AG09319 (cell line): ENCODE measurements at regions not wholly inside any gene's neighbourhood (a gene's known extent, or its start where the extent isn't known, plus 50 kb on each side); places are given as distances from the start of the nearest gene placed in this dataset.

Experiments
- DNase-seq: peaks from one replicate; pipeline ENCODE4 v3.0.0-alpha.2; 2010; ENCODE audit warnings: low read depth; ENCODE audit errors: extremely low read depth
- CTCF ChIP-seq: IDR thresholded peaks from 2 replicates; pipeline ENCODE4 v1.5.1; 2011; ENCODE audit warnings: low read depth, mild to moderate bottlenecking, inconsistent platforms, low read length, moderate library complexity

DNA sequence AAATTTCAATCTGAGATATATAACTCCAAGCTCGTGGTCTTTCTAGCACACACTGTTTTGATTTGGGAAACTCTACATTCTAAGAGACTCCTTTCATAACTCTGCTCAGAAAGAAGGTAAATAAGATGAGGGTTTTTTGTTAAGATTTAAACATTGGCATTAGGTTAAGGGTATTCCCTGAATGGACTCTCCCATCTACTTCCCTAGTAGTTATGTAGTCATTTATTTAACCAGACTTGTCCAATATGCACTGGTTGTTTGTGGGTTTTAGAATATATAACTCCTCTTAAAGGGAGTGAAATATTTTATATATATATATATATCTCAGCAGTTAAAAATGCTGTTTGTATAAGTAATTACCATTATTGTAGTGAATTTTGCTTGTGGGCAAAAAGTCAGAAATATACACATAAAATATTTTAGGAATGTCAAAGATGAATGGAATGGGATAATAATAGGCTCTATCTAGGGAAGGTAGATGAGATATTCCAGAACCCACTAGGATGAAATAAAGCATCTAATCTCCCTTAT is 61.5 kb upstream of the WDR75 start:
- DNase-seq = no peak
- no peak for TF ChIP-seq CTCF

DNA sequence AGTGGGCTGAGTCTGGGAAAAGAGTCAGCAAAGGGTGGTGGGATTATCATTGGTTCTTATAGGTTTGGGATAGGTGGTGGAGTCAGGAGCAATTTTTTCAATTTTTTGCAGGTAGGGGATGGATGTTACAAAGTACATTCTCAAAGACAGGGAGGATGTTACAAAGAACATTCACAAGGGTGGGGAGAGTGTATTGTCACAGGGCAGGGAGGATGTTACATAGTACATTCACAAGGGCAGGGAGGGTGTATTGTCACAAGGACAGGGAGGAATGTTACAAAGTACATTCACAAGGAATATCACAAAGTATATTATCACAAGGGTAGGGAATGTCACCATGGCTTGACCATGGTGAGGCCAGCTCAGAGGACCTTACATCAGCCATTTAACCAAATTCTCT is 58.6 kb upstream of the WDR75 start:
- no peak for DNase-seq

DNA sequence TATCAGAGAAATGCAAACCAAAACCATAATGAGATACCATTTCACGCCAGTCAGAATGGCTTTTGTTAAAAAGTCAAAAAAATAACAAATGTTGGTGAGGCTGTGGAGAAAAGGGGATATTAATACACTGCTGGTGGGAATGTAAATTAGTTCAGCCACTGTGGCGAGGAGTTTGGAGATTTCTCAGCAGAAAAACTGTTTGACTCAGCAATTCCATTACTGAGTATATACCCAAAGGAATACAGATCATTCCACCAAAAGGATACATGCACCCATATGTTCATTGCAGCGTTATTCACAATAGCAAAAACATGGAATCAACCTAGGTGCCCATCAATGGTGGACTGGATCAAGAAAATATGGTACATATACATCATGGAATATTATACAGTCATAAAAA is 54.5 kb upstream of the WDR75 start:
- no peak for DNase-seq
- no peak for TF ChIP-seq CTCF

More for the DNA sequence above, 58.6 kb upstream of the WDR75 start:
- TF ChIP-seq CTCF = no peak

DNA sequence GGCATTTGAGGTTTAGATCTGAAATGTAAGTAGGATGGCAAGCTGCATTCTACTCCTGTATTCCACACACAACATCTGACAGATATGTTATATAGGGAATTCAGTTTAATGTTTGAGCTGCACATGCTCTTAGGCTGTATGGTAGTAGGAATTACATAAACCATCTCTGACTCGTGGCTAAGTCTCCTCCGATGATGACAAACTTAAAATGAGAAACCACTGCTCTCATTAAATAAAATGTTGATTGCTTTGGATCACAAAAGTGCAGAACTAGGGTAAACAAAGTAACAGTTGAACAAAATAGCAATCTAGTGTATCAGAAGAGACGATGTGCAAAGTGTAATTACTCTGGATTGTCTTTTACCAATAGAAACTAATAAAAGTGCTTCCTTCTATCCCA is 50.1 kb upstream of the WDR75 start:
- DNase-seq = no peak
- no peak for TF ChIP-seq CTCF
